ENCODE measurements at regions not wholly inside any gene's neighbourhood (a gene's known extent, or its start where the extent isn't known, plus 50 kb on each side); places are given as distances from the start of the nearest gene placed in this dataset.

GRCh38 chr1:64337926-64338325 is 132.0 kb upstream of the CACHD1 start:
- ChIA-PET POLR2A (no interaction called here), CTCF (no interaction called here)
- Histone ChIP-seq H3K9me3 (ENCODE audit: control insufficient read depth in 1 of 2, insufficient read depth in 1 of 2, low read length in 2 of 2) (no peaks in the 10 kb centered on the region), H3K4me3 (ENCODE audit: low read length) (no peak overlapping the region), H3K27ac (ENCODE audit: low read depth in 1 of 2, low read length in 2 of 2) (no peak overlapping the region), H3K27me3 (ENCODE audit: control insufficient read depth in 1 of 2, insufficient read depth in 2 of 2, low read length in 2 of 2) (no peaks in the 10 kb centered on the region), H3K36me3 (ENCODE audit: insufficient read depth, low read length) (no peaks in the 10 kb centered on the region), H3K4me1 (ENCODE audit: insufficient read depth, low read length) (no peaks in the 10 kb centered on the region)
- TF ChIP-seq CTCF (IDR thresholded peaks at IDR 0.05) = no peak
- intact Hi-C loops (cut with DNase I, micrococcal nuclease) = no loop called here
- Mint-ChIP-seq H3K27ac (no peak overlapping the region), H3K9me3 (no peaks in the 10 kb centered on the region), H3K4me1 (ENCODE audit: low read depth) (no peaks in the 10 kb centered on the region), H3K4me3 (no peak overlapping the region), H3K27me3 (no peaks in the 10 kb centered on the region), H3K36me3 (ENCODE audit: low read depth) (no peaks in the 10 kb centered on the region)
- DNase-seq (no peak), ATAC-seq (ENCODE audit: poor library complexity) (no peak)

DNA sequence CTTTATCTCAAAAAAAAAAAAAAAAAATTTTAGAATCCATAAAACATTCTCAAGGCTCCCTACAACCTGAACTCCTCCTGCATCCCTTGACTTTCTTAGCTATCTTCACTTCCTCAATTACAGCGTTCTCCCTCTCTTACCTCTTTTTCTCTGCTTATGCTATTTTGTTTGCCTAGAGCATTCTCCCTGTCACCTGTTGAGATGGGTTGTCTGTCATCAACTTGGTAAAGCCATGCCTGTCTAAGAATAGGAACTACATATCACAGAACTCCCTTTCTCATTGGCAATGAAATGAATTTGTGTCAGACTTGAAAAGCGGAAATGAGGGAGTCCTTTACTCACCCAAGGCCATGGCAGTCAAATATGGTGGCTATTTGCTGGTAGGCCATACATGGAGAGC is 129.6 kb upstream of the CACHD1 start:
- no peaks in the 10 kb centered on the region for H3K9me3 Mint-ChIP-seq
- Histone ChIP-seq H3K9me3 (ENCODE audit: control insufficient read depth in 1 of 2, insufficient read depth in 1 of 2, low read length in 2 of 2) (no peaks in the 10 kb centered on the region), H3K4me3 (ENCODE audit: low read length) (no peak overlapping the region), H3K36me3 (ENCODE audit: insufficient read depth, low read length) (no peaks in the 10 kb centered on the region), H3K27ac (ENCODE audit: low read depth in 1 of 2, low read length in 2 of 2) (no peak overlapping the region), H3K27me3 (ENCODE audit: control insufficient read depth in 1 of 2, insufficient read depth in 2 of 2, low read length in 2 of 2) (no peaks in the 10 kb centered on the region), H3K4me1 (ENCODE audit: insufficient read depth, low read length) (no peaks in the 10 kb centered on the region)
- H3K4me1 Mint-ChIP-seq (ENCODE audit: low read depth) = no peaks in the 10 kb centered on the region
- no peaks in the 10 kb centered on the region for H3K36me3 Mint-ChIP-seq (ENCODE audit: low read depth)
- intact Hi-C loops (cut with DNase I, micrococcal nuclease) = no loop called here
- TF ChIP-seq CTCF (IDR thresholded peaks at IDR 0.05) = no peak
- H3K4me3 Mint-ChIP-seq = no peak overlapping the region
- ATAC-seq (ENCODE audit: poor library complexity) = no peak
- ChIA-PET CTCF (no interaction called here), POLR2A (no interaction called here)
- DNase-seq = no peak
- no peaks in the 10 kb centered on the region for H3K27me3 Mint-ChIP-seq
- no peak overlapping the region for H3K27ac Mint-ChIP-seq

DNA sequence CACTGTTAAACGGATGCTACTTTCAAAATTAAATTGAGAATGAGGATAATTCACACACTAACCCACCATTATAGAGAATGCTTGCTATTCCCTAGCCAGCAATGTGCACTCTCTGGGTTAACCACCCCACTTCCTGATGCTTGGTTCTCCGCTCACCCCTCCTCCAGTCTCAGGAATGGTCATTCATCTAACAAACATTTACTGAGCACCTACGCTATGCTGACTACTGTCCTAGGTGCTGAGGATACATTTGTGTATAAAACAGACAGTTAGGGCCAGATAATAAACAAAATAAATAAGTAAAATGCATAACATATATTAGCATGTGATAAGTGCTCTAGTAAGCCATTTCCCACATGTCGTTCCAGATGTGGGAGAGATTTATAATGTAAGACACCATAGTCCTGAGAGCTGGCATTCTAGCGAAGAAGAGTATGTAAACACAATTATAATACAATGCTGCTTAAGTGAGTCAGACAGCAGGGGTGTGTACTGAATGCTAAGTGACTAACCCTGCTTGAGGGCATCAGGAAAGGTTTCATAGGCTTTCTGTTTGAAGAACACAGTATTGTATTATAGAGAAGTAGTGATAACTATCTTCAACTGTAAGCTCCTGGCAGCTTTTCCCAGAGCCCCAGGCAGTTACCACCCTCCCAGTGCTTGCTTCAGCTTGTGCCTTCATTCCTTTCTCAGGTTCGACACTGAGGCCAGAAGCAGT is 126.7 kb upstream of the CACHD1 start:
- H3K36me3 Mint-ChIP-seq (ENCODE audit: low read depth) = no peaks in the 10 kb centered on the region

More for the DNA sequence above, 126.7 kb upstream of the CACHD1 start:
- H3K27me3 ChIP-seq (ENCODE audit: control insufficient read depth in 1 of 2, insufficient read depth in 2 of 2, low read length in 2 of 2) = no peaks in the 10 kb centered on the region
- H3K27ac ChIP-seq (ENCODE audit: low read depth in 1 of 2, low read length in 2 of 2) = no peak overlapping the region
- Mint-ChIP-seq H3K9me3 (no peaks in the 10 kb centered on the region), H3K27me3 (no peaks in the 10 kb centered on the region), H3K4me1 (ENCODE audit: low read depth) (no peaks in the 10 kb centered on the region), H3K4me3 (no peak overlapping the region), H3K27ac (no peak overlapping the region)
- DNase-seq (no peak), ATAC-seq (ENCODE audit: poor library complexity) (no peak)
- TF ChIP-seq CTCF (IDR thresholded peaks at IDR 0.05) = no peak
- no peaks in the 10 kb centered on the region for H3K36me3 ChIP-seq (ENCODE audit: insufficient read depth, low read length)
- H3K4me1 ChIP-seq (ENCODE audit: insufficient read depth, low read length) = no peaks in the 10 kb centered on the region
- H3K9me3 ChIP-seq (ENCODE audit: control insufficient read depth in 1 of 2, insufficient read depth in 1 of 2, low read length in 2 of 2) = no peaks in the 10 kb centered on the region
- ChIA-PET CTCF (no interaction called here), POLR2A (no interaction called here)
- intact Hi-C loops (cut with DNase I, micrococcal nuclease) = no loop called here
- H3K4me3 ChIP-seq (ENCODE audit: low read length) = no peak overlapping the region
